GM21786 (cell line): ENCODE measurements at regions not wholly inside any gene's neighbourhood (a gene's known extent, or its start where the extent isn't known, plus 50 kb on each side); places are given as distances from the start of the nearest gene placed in this dataset.
"Not testable (repeated sequence)": the region's sequence is repeated elsewhere in the genome, so short reads cannot be mapped to it uniquely, and the experiment has no call there.

Source experiments
- ATAC-seq: cut with Tn5 transposase; IDR thresholded peaks from one replicate; pipeline ENCODE4 v1.9.1; 2021; ENCODE audit not compliant: unreplicated experiment

DNA sequence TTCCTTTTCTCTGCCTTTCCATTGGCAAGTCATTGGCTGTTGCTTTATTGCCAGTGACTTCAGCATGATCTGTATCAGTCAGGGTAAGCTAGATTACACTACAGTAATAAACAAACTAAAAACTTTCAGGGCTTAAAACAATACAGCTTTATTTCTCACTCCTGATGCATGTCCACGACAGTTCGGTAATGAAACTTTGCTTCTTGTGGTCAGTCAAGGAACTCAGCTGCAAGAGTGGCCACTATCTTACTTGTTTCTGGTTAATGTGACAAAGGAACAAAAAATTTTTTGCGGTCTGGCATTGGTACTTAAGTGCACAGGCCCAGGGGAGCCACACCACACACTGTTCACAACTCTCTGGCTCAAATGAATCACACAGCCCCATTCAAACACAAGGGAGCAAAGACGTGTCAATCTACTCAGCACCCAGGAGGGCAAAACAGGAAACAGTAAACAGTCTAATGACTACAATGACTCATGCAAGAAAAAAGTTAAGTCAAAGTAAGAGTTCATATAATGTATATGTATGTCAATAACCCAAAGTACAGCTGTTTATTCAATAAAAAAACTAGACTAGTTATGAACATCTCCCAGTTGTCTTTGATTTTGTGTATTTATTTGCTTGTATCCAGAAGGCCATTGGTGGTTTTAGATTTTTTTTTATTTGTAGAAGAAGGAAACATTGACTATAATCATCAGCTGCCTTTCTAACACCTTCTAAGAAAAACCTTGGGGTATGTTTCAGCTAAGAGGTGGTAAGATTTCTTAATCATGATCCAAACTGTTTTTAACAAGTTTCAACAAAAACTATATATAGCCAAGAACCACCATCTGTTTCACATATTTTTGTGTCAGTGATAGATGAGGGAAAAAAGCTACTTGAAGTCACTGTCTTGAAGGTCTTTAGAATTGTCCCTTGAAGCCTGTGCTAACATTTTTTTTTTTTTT, 134.4 kb upstream of the FAM3C start:
- ATAC-seq, result peak; percentile 98

- no peak for ATAC-seq
Observed at GRCh38 chr7:121529003-121529402, 132.9 kb upstream of the FAM3C start.

- not testable (repeated sequence) for ATAC-seq
Observed at GRCh38 chr7:121526210-121526609, 130.1 kb upstream of the FAM3C start.

GRCh38 chr7:121525155-121525819, 129.2 kb upstream of the FAM3C start:
- no peak for ATAC-seq

DNA sequence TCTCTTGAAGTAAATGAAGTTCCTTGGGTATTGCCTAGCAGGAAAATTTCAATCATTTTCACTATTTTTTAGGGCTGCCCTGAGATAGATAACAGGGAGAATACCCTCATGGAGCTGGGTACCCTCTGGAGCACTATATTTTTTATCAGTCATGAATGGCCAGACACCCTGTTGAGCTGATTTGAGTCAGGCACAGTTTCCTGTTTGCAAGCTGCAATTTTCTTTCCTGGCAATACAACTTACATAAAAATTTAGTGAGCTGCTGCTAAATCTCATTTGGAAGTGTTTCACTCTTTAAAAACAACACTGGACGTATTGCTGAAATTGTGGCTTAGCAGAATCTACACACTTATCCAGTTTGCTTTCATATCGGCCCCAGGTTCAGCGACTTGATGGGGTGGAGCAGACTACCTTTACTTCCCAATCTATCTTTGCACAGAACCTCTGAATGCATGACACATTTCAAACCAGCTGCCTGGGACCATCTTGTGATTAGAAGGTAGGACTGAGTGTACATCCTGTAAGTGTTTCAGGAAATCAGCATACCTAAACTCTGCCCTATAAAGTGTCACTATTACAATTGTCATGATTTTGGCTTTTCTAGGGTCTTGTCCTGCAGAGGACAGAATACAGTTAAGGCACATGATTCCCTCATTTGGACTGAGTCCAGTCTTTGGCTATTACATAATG, 125.7 kb upstream of the FAM3C start:
- ATAC-seq, result no peak

GRCh38 chr7:121520911-121521310, 124.8 kb upstream of the FAM3C start:
- ATAC-seq, result no peak

DNA sequence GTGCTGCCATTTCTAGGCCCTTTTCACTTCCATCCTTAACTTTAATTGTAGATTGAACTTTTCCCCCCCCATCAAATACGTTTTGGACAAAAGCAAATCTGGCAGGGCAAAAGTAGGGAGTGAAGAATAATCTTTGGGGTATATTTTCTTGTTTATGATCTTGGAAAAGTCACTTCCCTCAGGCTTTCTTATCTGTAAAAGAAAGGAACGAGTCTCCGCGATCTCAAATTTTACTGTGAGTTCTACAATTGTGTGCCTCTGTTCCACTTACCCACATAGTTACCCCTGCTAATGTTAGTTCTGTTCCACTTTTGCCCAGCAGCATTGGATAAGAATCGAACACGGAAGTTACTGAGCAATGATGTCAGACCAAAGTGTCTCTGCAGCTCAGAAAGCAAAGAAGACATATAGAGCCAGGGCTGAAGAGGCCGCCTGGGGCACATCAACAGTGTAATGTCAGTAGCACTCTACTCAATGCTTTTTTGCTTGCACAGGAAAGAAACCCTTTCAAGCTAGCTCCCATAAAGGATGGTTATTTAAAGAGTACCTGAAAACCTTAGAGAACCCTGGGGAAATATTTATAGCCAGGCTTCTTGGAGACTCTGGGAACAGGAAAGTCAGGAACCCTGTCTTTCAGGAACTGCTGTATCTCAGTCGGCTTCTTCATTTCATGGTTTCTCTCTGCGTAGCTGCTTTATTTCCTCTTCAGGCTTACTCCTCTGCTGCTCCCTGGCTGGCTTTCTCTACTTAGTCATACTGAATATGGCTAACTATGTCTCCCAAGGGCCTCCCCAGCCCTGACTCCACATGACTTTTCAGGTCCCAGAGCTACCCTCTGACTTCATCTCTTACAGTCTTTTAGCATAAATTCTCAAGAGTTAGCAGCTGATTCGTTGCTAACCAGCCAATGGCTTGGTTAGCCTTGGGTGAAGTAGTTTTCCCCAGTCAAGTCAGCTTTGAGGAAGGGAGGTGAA, 123.7 kb upstream of the FAM3C start:
- peak; percentile 82 for ATAC-seq

GRCh38 chr7:121517591-121517990, 121.5 kb upstream of the FAM3C start:
- no peak for ATAC-seq

DNA sequence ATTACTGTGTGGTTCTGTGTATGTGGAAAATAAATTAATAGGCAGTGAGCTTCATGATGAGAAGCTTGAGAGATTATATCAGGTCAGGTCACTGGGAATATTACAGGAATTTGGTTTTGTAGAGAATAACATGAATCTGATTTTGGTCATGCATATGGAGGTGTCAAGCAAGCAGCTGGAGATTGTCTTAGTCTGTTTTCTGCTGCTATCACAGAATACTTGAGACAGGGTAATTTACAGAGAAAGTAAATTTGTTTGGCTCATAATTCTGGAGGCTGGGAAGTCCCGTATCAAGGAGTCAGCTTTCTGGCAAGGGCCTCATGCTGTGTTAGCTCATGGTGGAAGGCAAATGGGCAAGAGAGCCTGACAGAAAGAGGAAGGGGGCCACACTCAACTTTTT, 120.7 kb upstream of the FAM3C start:
- no peak for ATAC-seq

DNA sequence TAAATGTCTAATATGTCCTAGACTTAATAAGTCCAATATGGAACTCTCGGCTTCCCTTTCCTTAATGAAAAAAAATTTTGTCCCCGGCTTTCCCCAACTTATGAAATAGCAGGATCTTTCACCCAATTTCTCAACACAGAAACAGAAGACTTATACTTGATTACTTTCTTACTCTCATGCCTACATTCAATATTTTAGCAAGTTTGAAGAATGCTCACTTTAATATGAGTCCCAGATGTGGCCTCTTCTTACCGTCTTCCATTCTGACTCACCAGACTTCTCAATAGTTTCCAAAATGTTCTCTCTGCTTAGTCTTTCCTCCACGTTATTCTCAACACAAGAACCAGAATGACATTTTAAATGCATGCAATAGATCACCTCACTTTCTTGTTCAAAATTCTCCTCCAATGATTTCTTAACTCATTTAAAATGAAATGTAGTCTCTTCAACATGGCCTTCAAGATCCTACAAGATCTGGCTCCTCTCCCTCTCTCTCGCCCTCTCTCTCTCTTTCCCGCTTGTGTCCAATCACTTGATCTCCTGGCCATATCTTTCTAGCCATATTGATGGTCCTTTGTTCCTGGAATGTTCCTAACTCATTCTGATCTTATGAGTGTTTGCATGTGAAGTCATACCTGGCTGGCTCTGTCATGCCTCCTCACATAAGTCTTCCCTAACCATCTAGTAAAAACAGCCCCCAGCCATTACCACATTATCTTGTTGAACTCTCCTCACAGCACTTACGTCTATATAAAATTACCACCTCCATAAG, 119.7 kb upstream of the FAM3C start:
- ATAC-seq, result no peak

DNA sequence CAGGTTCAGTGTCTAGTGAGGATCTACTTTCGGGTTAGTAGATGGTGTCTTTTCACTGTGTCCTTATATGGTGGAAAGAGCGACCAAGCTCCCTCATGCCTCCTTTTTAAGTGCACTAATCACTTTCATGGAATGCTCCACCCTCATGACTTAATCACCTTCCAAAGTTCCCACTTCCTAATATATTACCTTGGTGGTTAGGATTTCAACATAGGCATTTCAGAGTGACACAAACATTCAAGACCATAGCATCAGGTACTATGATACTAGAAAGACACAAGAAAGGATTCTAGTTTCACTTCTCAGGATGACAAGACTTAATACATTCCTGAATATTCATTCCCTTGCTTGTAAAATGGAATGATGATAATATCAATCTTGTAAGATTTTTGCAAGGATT, 119.1 kb upstream of the FAM3C start:
- ATAC-seq, result no peak

GRCh38 chr7:121513105-121513504, 117.0 kb upstream of the FAM3C start:
- no peak for ATAC-seq

GRCh38 chr7:121510858-121511482, 114.9 kb upstream of the FAM3C start:
- no peak for ATAC-seq

GRCh38 chr7:121510302-121510701, 114.2 kb upstream of the FAM3C start:
- no peak for ATAC-seq

GRCh38 chr7:121505540-121506182, 109.6 kb upstream of the FAM3C start:
- ATAC-seq, result no peak

DNA sequence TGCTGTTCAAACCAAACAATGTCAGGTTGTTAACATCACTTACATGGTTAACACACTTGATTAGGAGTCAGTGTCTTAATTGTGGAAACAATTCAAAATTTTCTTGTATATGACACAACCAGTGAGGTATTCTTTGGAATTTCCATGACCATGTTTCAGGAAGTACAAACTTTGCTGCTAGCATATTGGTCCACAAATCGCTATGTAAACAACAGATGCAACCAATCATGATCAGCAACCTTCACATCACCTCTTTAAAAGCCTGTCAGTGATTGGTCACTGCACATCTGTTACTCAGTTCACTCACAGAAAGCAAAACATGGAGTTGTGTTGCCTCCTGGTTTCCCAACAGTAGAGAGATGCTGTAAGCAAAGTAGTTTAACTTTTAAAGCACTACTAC, 108.9 kb upstream of the FAM3C start:
- no peak for ATAC-seq

GRCh38 chr7:121504482-121504881, 108.4 kb upstream of the FAM3C start:
- ATAC-seq, result no peak

DNA sequence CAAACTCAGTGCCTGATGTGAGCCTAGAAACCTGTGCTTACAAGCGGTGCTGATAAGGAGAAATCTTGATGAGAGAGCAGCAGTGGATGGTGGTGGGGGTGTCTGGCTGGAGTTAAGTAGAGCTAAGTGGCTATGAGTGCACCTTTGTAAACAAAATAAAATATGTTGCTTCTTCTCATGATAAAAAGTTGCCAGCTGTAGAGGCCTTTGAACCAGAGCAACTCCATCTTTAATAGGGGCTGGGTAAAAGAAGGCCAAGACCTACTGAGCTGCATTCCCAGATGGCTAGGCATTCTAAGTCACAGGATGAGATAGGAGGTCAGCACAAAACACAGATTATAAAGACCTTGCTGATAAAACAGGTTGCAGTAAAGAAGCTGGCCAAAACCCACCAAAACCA, 107.6 kb upstream of the FAM3C start:
- no peak for ATAC-seq

GRCh38 chr7:121503039-121503438, 106.9 kb upstream of the FAM3C start:
- ATAC-seq, result no peak
